CD4-positive, alpha-beta T cell treated with Interleukin-6 for 4 hours (primary cell): ENCODE measurements at regions not wholly inside any gene's neighbourhood (a gene's known extent, or its start where the extent isn't known, plus 50 kb on each side); places are given as distances from the start of the nearest gene placed in this dataset.

Experiments used
- DNase-seq: peaks from one replicate; pipeline ENCODE4 v3.0.0-alpha.2; 2020; ENCODE audit warnings: mixed read lengths

- DNase-seq = no peak
These were observed 459.7 kb downstream of the GRXCR1 start for GRCh38 chr4:43351970-43352806.

GRCh38 chr4:43352859-43353258, 460.3 kb downstream of the GRXCR1 start:
- DNase-seq = no peak

GRCh38 chr4:43353552-43353951, 461.0 kb downstream of the GRXCR1 start:
- no peak for DNase-seq

GRCh38 chr4:43356786-43357185, 464.3 kb downstream of the GRXCR1 start:
- DNase-seq = no peak

- no peak for DNase-seq
These were observed 464.9 kb downstream of the GRXCR1 start for GRCh38 chr4:43357252-43357974.

- no peak for DNase-seq
These were observed 467.8 kb downstream of the GRXCR1 start for GRCh38 chr4:43360296-43360695.

- DNase-seq = no peak
These were observed 470.5 kb downstream of the GRXCR1 start for GRCh38 chr4:43362875-43363636.

GRCh38 chr4:43369036-43369594, 476.6 kb downstream of the GRXCR1 start:
- no peak for DNase-seq

GRCh38 chr4:43373201-43373600, 480.7 kb downstream of the GRXCR1 start:
- DNase-seq = no peak

- no peak for DNase-seq
These were observed 481.8 kb downstream of the GRXCR1 start for GRCh38 chr4:43374216-43374751.

GRCh38 chr4:43379016-43379415, 486.5 kb downstream of the GRXCR1 start:
- no peak for DNase-seq

- no peak for DNase-seq
These were observed 487.6 kb downstream of the GRXCR1 start for GRCh38 chr4:43380093-43380492.

GRCh38 chr4:43391069-43391468, 498.6 kb downstream of the GRXCR1 start:
- DNase-seq = no peak

GRCh38 chr4:43394976-43395375, 502.5 kb downstream of the GRXCR1 start:
- DNase-seq = no peak

- no peak for DNase-seq
These were observed 507.2 kb downstream of the GRXCR1 start for GRCh38 chr4:43399726-43400125.

GRCh38 chr4:43402393-43402792, 509.9 kb downstream of the GRXCR1 start:
- DNase-seq = no peak

GRCh38 chr4:43410636-43411035, 518.1 kb downstream of the GRXCR1 start:
- DNase-seq = no peak

GRCh38 chr4:43411226-43411625, 518.7 kb downstream of the GRXCR1 start:
- DNase-seq = no peak

GRCh38 chr4:43423276-43423675, 530.8 kb downstream of the GRXCR1 start:
- DNase-seq = no peak

GRCh38 chr4:43425206-43425605, 532.7 kb downstream of the GRXCR1 start:
- DNase-seq = no peak

- no peak for DNase-seq
These were observed 542.8 kb downstream of the GRXCR1 start for GRCh38 chr4:43435291-43435690.

- no peak for DNase-seq
These were observed 560.4 kb downstream of the GRXCR1 start for GRCh38 chr4:43452948-43453347.

GRCh38 chr4:43456383-43456782, 563.9 kb downstream of the GRXCR1 start:
- no peak for DNase-seq
